ENCODE measurements at regions not wholly inside any gene's neighbourhood (a gene's known extent, or its start where the extent isn't known, plus 50 kb on each side); places are given as distances from the start of the nearest gene placed in this dataset.

DNA sequence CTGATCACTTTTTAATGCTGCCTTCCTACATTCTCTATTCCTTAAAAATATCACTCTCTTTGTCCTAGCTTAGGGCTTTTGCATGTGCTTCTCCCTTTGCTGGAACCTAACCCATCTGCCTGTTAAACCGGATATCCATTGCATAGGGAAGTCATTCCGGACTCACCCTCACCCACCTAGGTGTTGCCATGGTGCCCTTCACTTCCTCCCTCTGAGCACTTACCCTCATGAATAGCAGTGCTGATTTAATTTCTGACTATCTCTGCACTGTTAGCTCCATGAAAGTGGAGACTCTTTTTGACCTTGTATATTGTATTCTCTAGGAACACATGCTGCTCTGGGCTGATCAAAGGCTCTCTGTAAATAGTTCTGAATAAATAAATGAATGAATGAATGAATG is 401.9 kb downstream of the PCDH20 start:
- DNase-seq = no peak

- DNase-seq = no peak
Observed at GRCh38 chr13:61010358-61010757, 405.3 kb downstream of the PCDH20 start.

- DNase-seq = no peak
Observed at GRCh38 chr13:61002686-61003085, 413.0 kb downstream of the PCDH20 start.

- DNase-seq = no peak
Observed at GRCh38 chr13:60990032-60990733, 425.5 kb downstream of the PCDH20 start.

DNA sequence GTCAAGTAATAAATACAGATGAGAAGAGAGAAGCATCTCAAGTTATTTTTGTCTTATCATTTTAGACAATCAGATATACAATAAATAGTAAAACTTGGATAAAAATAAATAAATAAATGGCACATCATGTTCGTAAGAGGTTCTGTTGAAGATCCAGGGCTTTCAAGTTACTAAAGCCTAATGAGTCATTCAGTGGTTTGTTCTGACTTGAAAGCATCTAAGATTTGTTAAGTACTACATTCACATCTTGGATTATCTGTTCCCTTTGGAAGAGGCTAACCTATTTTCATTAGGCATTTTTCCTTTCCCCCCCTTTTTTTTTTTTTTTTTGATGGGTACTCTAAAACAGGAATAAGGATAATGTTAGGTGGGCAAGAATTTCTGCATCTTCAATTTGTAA is 429.3 kb downstream of the PCDH20 start:
- no peak for DNase-seq

- no peak for DNase-seq
Observed at GRCh38 chr13:60981407-60981806, 434.2 kb downstream of the PCDH20 start.

DNA sequence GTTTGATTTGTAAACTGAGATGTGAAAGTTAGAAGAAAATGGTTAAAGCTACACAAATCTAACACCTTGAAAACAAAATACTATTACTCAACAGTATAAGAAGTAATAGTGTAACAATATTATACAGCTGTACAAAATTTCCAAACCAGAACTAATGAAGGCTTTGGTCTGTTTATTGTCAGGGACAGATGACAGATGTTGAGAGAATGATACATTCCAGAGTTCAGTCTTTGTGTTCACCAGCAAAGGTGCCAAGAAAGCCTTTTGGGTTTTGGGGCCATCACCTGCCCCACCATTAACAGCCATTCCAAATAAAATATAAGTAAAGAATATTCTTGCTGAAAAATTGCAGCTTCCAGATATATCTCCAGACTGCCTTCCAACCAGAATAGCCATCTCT is 439.3 kb downstream of the PCDH20 start:
- DNase-seq = no peak

DNA sequence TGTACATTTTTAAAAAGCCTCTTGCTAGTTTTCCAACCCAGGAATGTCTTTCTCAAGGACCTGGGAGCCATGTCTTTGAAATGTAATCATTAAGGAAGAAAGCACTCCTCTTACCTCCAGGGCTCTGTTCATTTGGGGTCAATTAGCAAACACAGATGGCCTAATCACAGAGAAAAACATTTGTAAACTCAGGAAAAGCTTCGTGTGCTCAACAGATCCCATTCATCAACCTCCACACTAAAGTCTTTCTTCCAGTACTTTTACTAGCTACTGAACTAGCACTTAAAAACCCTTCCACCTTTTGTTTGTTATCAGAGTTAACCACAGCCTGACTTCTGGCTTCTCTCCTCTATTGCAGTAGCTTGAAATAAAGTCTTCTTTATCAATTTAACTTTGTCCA is 441.4 kb downstream of the PCDH20 start:
- no peak for DNase-seq

- no peak for DNase-seq
Observed at GRCh38 chr13:60973529-60973928, 442.1 kb downstream of the PCDH20 start.

- no peak for DNase-seq
Observed at GRCh38 chr13:60970736-60971135, 444.9 kb downstream of the PCDH20 start.

- DNase-seq = no peak
Observed at GRCh38 chr13:60969656-60970055, 446.0 kb downstream of the PCDH20 start.

GRCh38 chr13:60959427-60959826 is 456.2 kb downstream of the PCDH20 start:
- no peak for DNase-seq

DNA sequence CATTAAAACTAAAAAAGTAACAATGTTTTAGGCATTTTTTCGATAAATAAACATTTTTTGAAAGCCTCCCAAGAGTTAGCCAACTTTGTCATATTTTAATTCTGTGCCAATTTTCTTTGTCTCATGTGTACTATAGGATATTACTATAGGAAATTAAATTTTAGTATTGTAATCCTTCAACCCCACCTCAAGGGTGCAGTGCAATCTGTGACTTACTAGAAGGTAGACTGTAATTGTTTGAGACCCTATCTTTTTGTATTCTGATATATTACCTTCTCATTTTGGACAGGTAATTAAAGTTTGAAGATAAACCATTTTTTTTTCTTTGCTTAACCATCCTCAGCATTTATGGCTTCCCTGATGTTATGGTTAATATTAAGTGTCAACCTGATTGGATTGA is 457.8 kb downstream of the PCDH20 start:
- no peak for DNase-seq

DNA sequence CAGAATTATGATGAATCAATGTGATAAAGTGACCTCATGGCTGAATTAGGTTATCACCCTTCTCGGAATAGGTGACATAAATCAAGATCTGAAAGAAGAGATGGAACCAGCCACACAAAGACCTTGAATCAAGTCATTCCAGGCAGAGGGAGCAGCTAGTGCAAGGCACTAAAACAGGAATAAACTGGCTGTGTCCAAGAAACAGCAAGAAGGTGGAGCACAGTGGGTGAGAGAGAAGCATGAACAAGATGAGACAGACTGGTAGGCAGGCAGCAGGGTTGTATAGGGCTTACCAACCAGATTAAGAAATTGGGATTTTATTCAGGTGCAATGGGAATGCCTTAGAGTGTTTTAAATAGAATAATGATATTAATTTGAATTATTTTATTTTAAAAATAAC is 470.3 kb downstream of the PCDH20 start:
- no peak for DNase-seq

DNA sequence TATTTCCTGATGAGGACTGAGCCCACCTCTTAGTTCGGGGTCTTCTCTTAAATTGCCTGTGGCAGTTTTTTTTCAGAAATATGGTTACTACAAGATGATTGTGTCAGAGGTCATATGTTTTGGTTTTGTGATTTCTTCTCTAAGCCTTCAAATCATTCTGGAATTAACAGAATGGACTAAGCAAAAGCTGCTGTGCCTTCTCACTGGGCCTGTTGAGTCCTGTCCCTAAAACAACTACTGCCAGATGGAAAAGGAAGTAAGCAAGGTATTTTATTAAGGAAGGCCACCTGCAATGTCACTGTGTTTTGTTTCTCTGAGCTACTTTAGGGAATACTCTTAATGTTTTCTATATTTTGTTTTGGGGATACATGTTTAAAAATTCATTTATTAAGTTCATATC is 470.8 kb downstream of the PCDH20 start:
- no peak for DNase-seq

DNA sequence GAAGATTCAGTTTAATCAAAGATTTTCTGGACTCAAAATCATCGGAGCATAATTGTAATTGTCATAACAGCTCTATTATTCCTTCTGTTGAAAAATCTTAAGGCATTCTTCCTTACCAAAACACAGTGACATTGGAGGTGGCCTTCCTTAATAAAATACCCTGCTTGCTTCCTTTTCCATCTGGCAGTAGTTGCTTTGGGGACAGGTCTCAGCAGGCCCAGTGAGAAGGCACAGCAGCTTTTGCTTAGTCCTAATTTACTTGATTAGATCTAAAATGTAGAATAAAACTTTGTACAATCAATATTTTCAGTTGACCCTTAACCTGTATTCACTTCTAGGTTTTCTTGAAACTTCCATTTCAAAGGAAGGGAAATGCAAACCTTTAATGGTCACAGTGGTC is 471.6 kb downstream of the PCDH20 start:
- DNase-seq = no peak

- no peak for DNase-seq
Observed at GRCh38 chr13:60936281-60936680, 479.4 kb downstream of the PCDH20 start.

DNA sequence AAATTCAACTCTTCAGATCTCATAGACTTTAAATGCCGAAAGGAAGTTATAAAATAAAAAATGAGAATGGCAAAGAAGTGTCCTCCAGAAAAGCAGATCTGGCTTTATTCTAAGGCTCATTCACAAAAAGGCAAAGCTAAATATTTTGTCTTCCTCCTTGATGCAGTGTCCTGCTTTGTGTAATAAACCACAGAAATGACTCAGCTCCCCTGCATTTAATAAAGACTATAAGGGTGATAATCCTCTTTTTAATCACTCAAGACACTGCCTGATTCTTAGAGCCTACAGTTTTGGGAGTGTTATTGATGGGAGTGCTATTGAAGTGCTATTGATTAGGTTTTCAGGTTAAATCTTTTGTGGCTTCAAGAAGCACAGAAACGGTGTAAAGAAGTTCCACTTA is 482.0 kb downstream of the PCDH20 start:
- DNase-seq = no peak

- no peak for DNase-seq
Observed at GRCh38 chr13:60931858-60932546, 483.6 kb downstream of the PCDH20 start.

GRCh38 chr13:60925686-60926085 is 490.0 kb downstream of the PCDH20 start:
- no peak for DNase-seq

GRCh38 chr13:60924856-60925255 is 490.8 kb downstream of the PCDH20 start:
- DNase-seq = no peak

DNA sequence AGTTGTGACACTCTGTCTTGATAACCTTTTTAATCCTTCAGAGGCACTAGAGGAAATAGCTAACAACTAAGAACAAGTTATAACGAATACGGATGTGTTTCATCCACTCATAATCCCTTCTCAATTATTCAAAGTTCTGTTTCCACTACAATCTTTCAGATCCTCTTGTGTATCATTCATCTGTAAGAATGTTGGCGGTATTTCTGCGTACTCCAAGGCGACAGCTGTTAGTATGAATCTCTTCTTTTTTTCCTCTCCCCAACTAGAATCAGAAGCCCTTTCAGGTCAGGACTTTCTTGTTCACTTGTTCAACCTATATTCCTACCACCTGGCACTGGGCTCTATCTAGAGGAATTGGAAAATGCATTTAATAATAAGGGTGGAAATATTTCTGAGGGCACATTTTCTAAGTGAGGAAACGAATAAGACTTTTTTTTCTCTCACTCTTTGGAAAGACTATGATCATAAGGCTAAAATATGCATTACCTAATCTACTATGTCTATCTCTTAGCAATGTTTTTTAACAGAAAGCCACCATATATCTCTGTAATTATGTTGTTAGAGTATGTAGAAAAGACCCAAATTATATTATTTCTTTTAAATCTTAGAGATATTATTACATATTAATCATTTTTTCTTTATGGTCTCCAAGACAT is 492.9 kb downstream of the PCDH20 start:
- DNase-seq = no peak

DNA sequence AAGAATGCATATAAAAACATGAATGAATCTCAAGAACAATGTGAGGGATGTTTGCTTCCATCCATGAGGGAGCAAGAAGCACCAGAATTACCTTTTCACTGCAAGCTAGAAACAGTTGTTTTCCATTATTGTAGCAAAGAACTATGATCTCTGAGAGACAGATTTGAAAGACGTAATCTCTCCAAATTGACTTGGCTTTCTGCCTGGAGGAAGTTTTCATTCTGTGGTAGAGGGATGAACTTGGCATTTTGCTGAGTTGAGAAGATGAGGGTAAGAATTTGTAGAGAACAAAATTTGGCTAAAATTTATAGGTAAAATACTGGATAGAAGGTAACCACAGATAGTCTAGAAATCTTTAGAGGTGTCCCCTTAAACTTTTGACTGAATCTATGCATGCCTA is 496.8 kb downstream of the TDRD3 start:
- DNase-seq = no peak

GRCh38 chr13:60887711-60888110 is 490.7 kb downstream of the TDRD3 start:
- DNase-seq = peak; percentile 53
